ENCODE measurements at regions not wholly inside any gene's neighbourhood (a gene's known extent, or its start where the extent isn't known, plus 50 kb on each side); places are given as distances from the start of the nearest gene placed in this dataset.

- TF ChIP-seq ZNF407 (CRISPR knock-in tag; IDR thresholded peaks at IDR 0.05; ENCODE audit: not compliant biosample characterization) (no peak), YY1 (IDR thresholded peaks at IDR 0.05; ENCODE audit: insufficient read depth, insufficient replicate concordance, low read depth, low read length) (peak; percentile 47), ZNF737 (CRISPR knock-in tag; IDR thresholded peaks at IDR 0.05; ENCODE audit: borderline replicate concordance) (no peak)
Observed at GRCh38 chr2:176638167-176639015, 369.1 kb downstream of the MTX2 start (continued).

Measured in HepG2 (cell line).